Stimulated activated CD8-positive, alpha-beta memory T cell treated with anti-CD3 and anti-CD28 coated beads, Interleukin-4, amount 100 ng/mL, for 48 hours (primary cell): ENCODE measurements at regions not wholly inside any gene's neighbourhood (a gene's known extent, or its start where the extent isn't known, plus 50 kb on each side); places are given as distances from the start of the nearest gene placed in this dataset.
"Not testable (repeated sequence)": the region's sequence is repeated elsewhere in the genome, so short reads cannot be mapped to it uniquely, and the experiment has no call there.

Experiments used
- DNase-seq: peaks from one replicate; pipeline ENCODE4 v3.0.0-alpha.2; 2020

DNA sequence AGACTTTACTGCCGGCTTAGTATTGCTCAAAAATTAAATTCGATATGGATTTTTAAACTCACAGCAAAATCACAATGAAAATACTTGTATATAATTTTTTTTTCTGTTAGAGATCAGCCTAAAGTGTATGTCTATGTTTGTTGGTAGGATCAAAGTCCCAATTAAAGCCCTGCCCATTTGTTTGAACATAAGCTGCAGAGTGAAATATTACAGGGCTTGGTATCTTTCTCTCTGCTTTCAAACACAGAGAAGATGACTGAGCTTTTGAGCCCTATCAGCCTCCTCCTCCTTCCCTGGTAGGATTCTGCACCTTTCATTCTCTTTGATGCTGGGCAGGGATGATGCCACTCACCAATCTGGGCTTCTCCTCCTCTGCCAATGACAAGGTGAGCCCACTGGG, 345.4 kb downstream of the PPP1R2C start:
- no peak for DNase-seq

DNA sequence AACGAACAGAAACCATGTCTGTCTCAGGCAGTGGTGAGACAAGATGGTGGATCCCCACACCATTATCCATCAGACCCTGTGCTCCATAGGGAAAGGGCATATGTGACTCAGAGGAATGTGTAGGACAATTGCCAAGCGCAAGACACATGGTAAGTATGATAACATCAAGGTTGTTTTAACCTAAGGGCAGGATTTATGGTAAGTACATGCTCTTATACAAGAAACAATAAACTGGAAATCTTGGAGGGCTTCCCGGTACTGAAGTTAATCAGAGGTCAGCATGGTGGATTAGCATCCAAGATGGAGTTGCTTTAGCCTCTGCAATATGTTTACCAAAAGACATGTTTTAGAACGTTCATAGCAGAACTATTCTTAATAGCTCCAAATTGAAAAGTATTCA, 355.0 kb downstream of the PPP1R2C start:
- no peak for DNase-seq

DNA sequence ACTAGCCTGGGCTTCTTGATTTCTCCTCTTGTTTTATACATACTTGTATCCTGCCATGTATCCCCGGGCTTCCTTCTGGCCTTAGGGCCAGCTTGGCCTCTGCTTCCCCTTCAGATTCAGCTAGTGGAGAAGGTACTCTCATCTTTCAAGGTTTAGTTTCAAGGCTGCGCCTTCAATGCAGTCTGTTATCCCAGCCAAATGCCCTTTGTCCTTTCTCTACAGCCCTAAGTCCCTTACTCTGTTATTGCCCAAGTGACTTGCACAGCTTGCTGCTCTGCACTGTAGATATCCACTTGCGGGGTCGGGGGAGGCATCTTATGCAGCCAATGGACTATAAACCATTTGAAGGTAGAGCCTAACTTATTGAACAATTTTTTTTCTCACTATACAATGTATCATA, 357.5 kb downstream of the PPP1R2C start:
- DNase-seq = no peak

DNA sequence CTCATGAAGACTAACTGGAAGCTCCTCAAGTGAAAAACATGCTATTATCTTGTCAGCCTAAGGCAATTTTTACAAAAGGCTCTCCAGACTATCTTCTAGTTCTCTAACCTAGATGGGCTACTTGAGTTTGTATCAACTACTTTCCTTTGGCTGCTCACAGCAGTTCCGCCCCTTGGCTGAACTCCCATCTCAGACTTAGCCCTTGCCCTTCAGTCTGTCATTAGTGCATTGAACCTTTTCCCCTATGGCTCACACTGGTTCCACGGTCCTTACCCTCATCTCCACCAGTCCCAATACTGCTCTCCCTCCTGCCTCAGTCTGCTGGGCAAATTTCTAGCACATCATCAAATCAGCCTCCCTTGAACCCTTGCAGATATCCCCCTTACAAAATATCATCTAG, 362.3 kb downstream of the PPP1R2C start:
- DNase-seq = no peak

DNA sequence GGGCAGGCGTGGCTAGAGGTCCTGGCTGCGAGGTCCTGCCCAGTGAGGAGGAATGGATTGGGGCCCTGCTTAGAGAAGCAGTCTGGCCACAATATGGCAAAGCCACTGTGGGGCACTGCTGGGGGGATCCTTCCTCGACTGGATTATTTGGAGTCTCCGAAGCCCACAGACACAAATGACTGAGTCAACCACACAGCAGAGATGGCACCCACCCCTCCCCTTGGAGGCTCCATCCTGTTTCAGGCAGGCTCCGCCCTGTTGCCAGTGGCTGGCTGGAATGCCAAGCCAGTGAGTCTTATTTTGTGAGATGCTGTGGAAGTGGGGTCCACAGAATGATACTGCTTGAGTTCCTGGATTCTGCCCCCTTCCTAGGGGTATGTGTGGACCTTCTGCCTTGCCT, 363.9 kb downstream of the PPP1R2C start:
- no peak for DNase-seq

DNA sequence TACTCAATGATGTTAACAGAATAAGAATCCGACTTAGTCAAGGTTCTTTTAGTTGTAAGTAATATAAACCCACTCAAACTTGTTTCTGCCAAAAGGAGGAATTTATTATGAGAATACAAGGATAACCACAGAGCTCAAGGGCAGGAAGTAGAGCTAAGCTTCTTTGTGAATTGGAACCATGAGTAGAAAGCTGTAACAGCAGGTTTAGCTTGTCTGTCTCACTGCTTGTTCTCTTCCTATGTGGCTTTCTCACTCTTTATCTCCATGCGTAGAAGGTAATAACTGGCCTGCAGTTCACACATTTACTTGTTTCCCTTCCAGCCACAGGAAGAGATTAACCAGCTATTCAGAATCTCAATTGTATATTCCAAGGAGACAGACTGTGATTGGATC, 378.3 kb downstream of the PPP1R2C start:
- no peak for DNase-seq

DNA sequence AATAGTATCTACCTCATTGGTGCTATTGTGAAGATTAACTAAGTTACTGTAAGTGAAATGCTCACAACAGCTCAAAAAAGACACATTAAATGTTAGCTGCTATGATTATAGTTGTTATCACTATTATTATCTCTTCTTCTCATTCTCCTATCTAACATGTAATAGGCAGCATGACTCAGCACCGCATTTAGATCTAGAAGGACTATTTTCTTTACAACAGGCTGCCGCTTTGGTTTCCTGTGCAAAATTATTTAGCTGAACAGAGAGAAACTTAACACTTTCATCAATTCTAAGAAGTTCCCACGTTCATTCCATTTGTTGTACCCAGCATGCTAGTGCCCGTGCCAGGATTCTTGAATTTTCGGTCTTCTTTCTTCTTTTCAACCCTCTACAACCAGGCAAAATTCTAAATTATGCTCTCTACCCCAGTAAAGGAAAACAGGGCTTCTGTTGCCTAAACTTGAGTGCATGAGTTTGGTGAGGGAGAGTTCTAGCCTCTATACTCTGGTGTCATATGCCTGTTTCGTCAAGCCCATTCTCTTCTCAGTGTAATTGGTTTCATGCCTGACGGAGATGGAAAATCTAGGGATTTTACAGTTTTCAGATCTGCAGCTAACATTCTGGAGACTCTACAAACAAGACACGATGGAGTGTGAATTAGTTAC, 378.9 kb downstream of the PPP1R2C start:
- no peak for DNase-seq

DNA sequence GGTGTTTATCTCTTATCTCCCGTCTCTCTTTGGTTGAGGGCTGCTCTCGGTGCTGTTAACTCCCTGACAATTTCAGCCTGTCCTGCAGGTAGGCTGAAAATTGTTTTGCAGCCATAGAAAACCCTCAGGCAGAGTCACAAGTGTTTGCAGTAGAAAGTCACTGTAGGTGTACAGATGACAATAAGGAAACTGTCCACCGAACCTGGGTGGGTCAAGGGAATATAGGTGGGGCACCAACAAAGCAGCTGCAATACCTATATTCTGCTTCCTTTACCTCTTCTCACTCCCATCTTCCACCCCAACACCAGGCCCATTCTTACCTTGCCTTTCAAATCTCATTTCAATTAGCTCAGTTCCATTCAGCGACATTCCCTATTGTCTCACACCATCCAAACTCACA, 381.8 kb downstream of the PPP1R2C start:
- no peak for DNase-seq

DNA sequence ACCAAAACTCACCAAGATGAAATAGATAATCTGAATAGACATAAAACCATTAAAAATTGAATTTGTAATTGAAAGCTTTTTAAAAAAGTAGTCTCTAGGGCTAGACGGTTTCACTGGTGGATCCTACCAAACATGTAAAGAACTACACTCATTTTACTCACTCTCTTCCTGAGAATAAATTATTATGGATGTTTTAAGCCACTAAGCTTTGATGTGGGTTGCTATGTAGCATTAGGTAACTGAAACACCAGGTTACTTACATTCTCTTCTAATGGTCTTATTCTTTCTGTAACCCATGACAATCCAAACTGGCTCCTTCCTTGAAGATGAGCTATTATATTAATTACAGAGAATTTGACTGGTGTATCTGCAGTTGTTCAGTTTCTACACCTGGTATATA, 385.1 kb downstream of the PPP1R2C start:
- DNase-seq = no peak

DNA sequence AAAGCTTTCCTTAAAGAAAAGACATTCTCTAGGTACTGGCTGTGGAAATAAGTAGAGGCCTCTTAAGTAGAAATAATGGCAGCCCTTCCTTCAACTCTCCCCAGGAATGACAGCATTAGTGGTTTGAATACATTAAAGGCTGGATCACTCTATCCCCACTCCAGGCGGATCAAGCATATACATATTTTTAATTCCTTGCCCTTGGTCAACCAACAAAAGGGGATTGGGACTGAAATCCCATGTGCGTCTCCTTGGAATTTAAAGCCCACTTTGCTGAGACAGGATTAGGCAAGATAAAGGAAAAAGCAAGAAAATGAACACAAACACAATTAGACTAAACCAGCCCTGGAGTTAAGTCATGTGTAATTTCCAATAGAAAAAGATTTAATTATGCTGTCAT, 391.3 kb downstream of the PPP1R2C start:
- no peak for DNase-seq

DNA sequence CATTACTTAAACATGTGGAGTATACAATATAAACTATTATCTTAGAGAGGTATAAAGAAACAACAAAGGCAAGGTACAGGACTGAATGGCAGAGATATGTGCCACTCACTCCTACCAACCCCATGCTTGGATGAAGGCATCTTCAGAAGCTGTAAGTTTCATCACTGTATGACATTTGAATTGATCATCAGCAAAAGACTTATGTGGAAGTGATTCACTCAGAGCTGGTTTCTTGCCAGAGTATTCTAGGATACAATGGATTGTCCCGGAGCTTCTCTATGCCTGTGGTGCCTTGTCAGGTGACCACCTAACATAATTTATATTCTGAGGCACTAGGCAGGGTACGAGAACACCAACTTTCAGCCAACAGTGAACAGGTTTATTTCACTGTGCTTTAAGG, 392.2 kb downstream of the PPP1R2C start:
- DNase-seq = no peak

DNA sequence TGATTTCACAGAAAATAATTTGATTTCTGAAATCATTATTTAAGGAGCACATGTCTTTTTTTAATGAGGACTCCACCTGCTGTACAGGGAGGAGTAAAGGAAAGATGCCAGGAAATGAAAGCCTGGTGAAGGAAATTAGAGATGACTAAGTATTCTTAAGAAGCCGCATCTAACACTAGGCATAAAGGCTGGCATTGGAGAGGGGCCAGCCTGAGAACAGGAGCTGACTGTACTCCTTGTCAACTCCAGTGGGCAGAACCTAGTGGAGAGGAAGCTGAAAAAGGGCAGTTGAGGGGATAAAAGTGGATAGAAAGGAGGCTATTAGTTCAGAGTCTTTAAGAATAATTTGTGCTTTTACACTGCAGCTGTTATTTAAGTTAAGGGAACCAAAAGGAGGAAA, 393.0 kb downstream of the PPP1R2C start:
- DNase-seq = no peak

DNA sequence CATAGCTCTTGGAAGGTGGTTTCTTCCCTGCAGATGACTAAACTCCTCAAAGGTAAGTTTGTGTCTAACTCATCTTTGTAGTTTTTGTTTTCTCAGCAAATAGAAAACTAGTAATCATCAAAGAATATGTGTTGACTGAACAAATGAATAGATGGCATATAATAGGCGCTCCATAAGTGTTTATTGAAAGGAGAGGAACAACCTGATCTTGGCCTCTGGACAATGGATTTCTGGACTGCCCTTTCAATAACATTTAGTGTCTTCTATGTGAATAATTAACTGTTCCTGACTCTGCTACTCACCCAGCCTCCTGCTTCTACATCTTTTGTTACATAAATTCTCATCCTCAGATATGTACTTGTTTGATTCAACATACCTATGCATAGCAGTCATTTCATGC, 399.1 kb downstream of the PPP1R2C start:
- DNase-seq = no peak

DNA sequence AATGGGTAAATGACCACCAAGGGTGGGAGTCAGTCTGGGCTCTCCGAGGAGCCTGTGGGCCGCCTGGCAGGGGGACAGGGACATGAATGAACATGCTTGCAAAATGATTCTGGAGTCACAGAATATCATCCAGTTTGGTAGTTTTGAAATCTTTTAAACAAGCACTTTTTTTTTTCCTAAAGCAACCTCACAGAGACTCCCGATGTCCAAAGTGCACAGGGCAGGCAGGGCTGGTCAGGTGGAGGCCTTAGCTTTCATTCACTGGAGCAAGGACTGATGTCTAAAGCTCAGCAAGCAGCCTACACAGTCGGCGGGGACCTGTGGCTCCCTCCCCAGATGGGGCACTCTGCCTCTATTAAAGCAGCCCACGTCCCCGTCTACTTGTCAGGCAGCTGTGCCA, 402.9 kb downstream of the PPP1R2C start:
- no peak for DNase-seq

DNA sequence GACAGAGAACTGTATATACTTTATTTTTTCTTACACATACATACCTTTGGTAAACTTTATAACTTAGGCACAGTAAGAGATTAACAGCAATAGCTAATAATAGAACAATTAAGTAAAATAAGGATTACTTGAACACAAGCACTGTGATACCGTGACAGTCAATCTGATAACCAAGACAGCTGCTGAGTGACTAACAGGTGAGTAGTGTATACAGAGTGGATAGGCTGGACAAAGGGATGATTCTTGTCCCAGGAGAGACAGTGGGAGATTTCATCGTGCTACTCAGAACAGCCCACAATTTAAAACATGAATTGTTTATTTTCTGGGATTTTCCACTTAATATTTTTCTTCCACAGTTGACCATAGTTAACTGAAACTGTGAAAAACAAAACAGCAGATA, 411.8 kb downstream of the PPP1R2C start:
- DNase-seq = no peak

DNA sequence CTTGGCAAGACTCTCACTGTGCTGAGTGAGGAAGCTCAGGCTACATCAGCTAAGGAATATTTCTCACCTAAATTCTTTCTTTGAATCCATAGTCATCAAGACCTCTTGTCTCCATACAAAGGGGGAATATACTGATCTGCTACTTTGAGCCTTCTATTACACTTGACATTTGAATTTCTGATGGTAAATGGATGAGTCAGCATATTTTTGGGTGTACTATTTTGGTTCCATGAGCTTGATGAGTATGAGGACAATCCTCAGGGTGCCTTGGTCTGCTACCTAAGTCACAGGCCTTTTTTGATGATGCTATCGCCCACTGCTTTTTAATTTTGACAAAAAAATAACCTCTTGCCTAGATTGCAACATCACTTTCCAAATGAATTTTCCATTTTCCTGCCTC, 415.7 kb downstream of the PPP1R2C start:
- no peak for DNase-seq

DNA sequence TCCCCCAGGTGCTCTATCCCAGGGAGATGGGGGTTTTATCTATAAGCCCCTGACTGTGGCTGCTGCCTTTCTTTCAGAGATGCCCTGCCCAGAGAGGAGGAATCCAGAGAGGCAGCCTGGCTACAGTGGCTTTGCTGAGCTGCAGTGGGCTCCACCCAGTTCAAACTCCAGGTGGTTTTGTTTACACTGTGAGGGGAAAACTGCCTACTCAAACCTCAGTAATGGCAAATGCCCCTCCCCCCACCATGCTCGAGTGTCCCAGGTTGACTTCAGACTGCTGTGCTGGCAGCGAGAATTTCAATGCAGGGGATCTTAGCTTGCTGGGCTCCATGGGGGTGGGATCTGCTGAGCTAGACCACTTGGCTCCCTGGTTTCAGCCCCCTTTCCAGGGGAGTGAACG, 419.6 kb upstream of the CASK start:
- not testable (repeated sequence) for DNase-seq
